ENCODE measurements at regions not wholly inside any gene's neighbourhood (a gene's known extent, or its start where the extent isn't known, plus 50 kb on each side); places are given as distances from the start of the nearest gene placed in this dataset.
A peak's percentile ranks its signal among the peaks of the same experiment; 100 is the strongest.

- Histone ChIP-seq H3K27ac (ENCODE audit: low read depth, low read length) (no peak overlapping the region), H3K36me3 (ENCODE audit: insufficient read depth, low read length) (no peaks in the 10 kb centered on the region), H3K9ac (ENCODE audit: low read length) (no peak overlapping the region), H4K20me1 (ENCODE audit: insufficient read depth, low read length) (no peaks in the 10 kb centered on the region), H3K4me3 (ENCODE audit: insufficient read depth, low read depth, low read length) (no peak overlapping the region), H3K4me1 (ENCODE audit: insufficient read depth, low read length) (no peaks in the 10 kb centered on the region), H3K4me2 (ENCODE audit: low read length) (no peak overlapping the region), H3K79me2 (ENCODE audit: insufficient read depth, low read length) (no peaks in the 10 kb centered on the region), H2AFZ (ENCODE audit: low read depth, low read length) (no peak overlapping the region), H3K27me3 (ENCODE audit: insufficient read depth, low read length) (peaks cover 3% of the 10 kb centered on the region), H3K9me3 (ENCODE audit: insufficient read depth, low read depth, low read length) (no peaks in the 10 kb centered on the region)
- TF ChIP-seq CTCF (IDR thresholded peaks at IDR 0.05; ENCODE audit: insufficient read depth, low read depth, low read length) (no peak), EZH2 (IDR thresholded peaks at IDR 0.05; ENCODE audit: insufficient read depth, low read length) (no peak)
- H3K27ac Mint-ChIP-seq (ENCODE audit: unreplicated experiment): peak overlapping the region; percentile 43
- no peak overlapping the region for H3K4me3 Mint-ChIP-seq (ENCODE audit: unreplicated experiment)
- H3K36me3 Mint-ChIP-seq (ENCODE audit: low read depth, unreplicated experiment): no peaks in the 10 kb centered on the region
- H3K27me3 Mint-ChIP-seq (ENCODE audit: low read depth, unreplicated experiment): no peaks in the 10 kb centered on the region
- H3K4me1 Mint-ChIP-seq (ENCODE audit: low read depth, unreplicated experiment): peaks cover 35% of the 10 kb centered on the region
- peak; percentile 22 for DNase-seq (ENCODE audit: low read depth)
- H3K9me3 Mint-ChIP-seq (ENCODE audit: unreplicated experiment): no peaks in the 10 kb centered on the region
- no peak for FAIRE-seq
Measured at GRCh38 chr3:17941766-17942165, 199.3 kb upstream of the TBC1D5 start.

- H3K9me3 Mint-ChIP-seq (ENCODE audit: unreplicated experiment): no peaks in the 10 kb centered on the region
- Histone ChIP-seq H3K4me3 (ENCODE audit: insufficient read depth, low read depth, low read length) (no peak overlapping the region), H3K4me2 (ENCODE audit: low read length) (no peak overlapping the region), H3K79me2 (ENCODE audit: insufficient read depth, low read length) (no peaks in the 10 kb centered on the region), H4K20me1 (ENCODE audit: insufficient read depth, low read length) (no peaks in the 10 kb centered on the region), H2AFZ (ENCODE audit: low read depth, low read length) (no peak overlapping the region), H3K9me3 (ENCODE audit: insufficient read depth, low read depth, low read length) (no peaks in the 10 kb centered on the region), H3K9ac (ENCODE audit: low read length) (no peak overlapping the region), H3K27ac (ENCODE audit: low read depth, low read length) (no peak overlapping the region), H3K4me1 (ENCODE audit: insufficient read depth, low read length) (no peaks in the 10 kb centered on the region), H3K36me3 (ENCODE audit: insufficient read depth, low read length) (no peaks in the 10 kb centered on the region), H3K27me3 (ENCODE audit: insufficient read depth, low read length) (peaks cover 3% of the 10 kb centered on the region)
- no peak overlapping the region for H3K4me3 Mint-ChIP-seq (ENCODE audit: unreplicated experiment)
- H3K27me3 Mint-ChIP-seq (ENCODE audit: low read depth, unreplicated experiment): no peaks in the 10 kb centered on the region
- peaks cover 33% of the 10 kb centered on the region for H3K4me1 Mint-ChIP-seq (ENCODE audit: low read depth, unreplicated experiment)
- FAIRE-seq (no peak), DNase-seq (ENCODE audit: low read depth) (no peak)
- TF ChIP-seq CTCF (IDR thresholded peaks at IDR 0.05; ENCODE audit: insufficient read depth, low read depth, low read length) (no peak), EZH2 (IDR thresholded peaks at IDR 0.05; ENCODE audit: insufficient read depth, low read length) (no peak)
- H3K36me3 Mint-ChIP-seq (ENCODE audit: low read depth, unreplicated experiment): no peaks in the 10 kb centered on the region
- H3K27ac Mint-ChIP-seq (ENCODE audit: unreplicated experiment): peak overlapping the region; percentile 43
Measured at GRCh38 chr3:17941152-17941551, 198.7 kb upstream of the TBC1D5 start.

GRCh38 chr3:17939157-17939556 lies 196.7 kb upstream of the TBC1D5 start:
- H3K4me1 Mint-ChIP-seq (ENCODE audit: low read depth, unreplicated experiment): peaks cover 20% of the 10 kb centered on the region
- H3K36me3 ChIP-seq (ENCODE audit: insufficient read depth, low read length): no peaks in the 10 kb centered on the region
- FAIRE-seq: no peak

More at GRCh38 chr3:17939157-17939556, 196.7 kb upstream of the TBC1D5 start:
- no peak overlapping the region for H3K27ac ChIP-seq (ENCODE audit: low read depth, low read length)
- TF ChIP-seq EZH2 (IDR thresholded peaks at IDR 0.05; ENCODE audit: insufficient read depth, low read length): no peak
- no peak for TF ChIP-seq CTCF (IDR thresholded peaks at IDR 0.05; ENCODE audit: insufficient read depth, low read depth, low read length)
- Mint-ChIP-seq H3K27me3 (ENCODE audit: low read depth, unreplicated experiment) (no peaks in the 10 kb centered on the region), H3K4me3 (ENCODE audit: unreplicated experiment) (no peak overlapping the region), H3K27ac (ENCODE audit: unreplicated experiment) (no peak overlapping the region), H3K36me3 (ENCODE audit: low read depth, unreplicated experiment) (no peaks in the 10 kb centered on the region), H3K9me3 (ENCODE audit: unreplicated experiment) (no peaks in the 10 kb centered on the region)
- H2AFZ ChIP-seq (ENCODE audit: low read depth, low read length): no peak overlapping the region
- H3K79me2 ChIP-seq (ENCODE audit: insufficient read depth, low read length): no peaks in the 10 kb centered on the region
- H3K4me3 ChIP-seq (ENCODE audit: insufficient read depth, low read depth, low read length): no peak overlapping the region
- DNase-seq (ENCODE audit: low read depth): no peak
- no peak overlapping the region for H3K9ac ChIP-seq (ENCODE audit: low read length)
- no peak overlapping the region for H3K4me2 ChIP-seq (ENCODE audit: low read length)
- no peaks in the 10 kb centered on the region for H3K4me1 ChIP-seq (ENCODE audit: insufficient read depth, low read length)
- H3K9me3 ChIP-seq (ENCODE audit: insufficient read depth, low read depth, low read length): no peaks in the 10 kb centered on the region
- peaks cover 3% of the 10 kb centered on the region for H3K27me3 ChIP-seq (ENCODE audit: insufficient read depth, low read length)
- no peaks in the 10 kb centered on the region for H4K20me1 ChIP-seq (ENCODE audit: insufficient read depth, low read length)

All from astrocyte (in vitro differentiated cells and primary cell).